Ovary (tissue), 3 donors: ENCODE measurements at regions not wholly inside any gene's neighbourhood (a gene's known extent, or its start where the extent isn't known, plus 50 kb on each side); places are given as distances from the start of the nearest gene placed in this dataset.

Experiments used
- CTCF ChIP-seq, 3 donors: fragments of 450-650 bp in 2 of 3; fragments of 200-600 bp in 1 of 3; IDR thresholded peaks; one replicate each; pipeline versions ENCODE4 v1.5.1 to v1.8.0; 2016 to 2022; ENCODE audit warnings: antibody characterized with exemption in 3 of 3, mild to moderate bottlenecking in 1 of 3
- EP300 ChIP-seq: sonication (generic); formaldehyde crosslinking; IDR thresholded peaks from one replicate; pipeline ENCODE4 v1.6.1; 2017; ENCODE audit warnings: antibody characterized with exemption
- POLR2A ChIP-seq: fragments of 450-650 bp; IDR thresholded peaks from one replicate; pipeline ENCODE4 v1.6.1; 2017; ENCODE audit warnings: antibody characterized with exemption, mild to moderate bottlenecking, moderate library complexity
- donor health status: DM: no; HTN: no; CAD: no.

GRCh38 chr13:107035778-107036177 lies 467.8 kb upstream of the ARGLU1 start:
- TF ChIP-seq CTCF (IDR thresholded peaks at IDR 0.05) (no peak), POLR2A (no peak), EP300 (no peak)
